Tibial artery (tissue), 4 donors: ENCODE measurements at regions not wholly inside any gene's neighbourhood (a gene's known extent, or its start where the extent isn't known, plus 50 kb on each side); places are given as distances from the start of the nearest gene placed in this dataset.

Source experiments
- DNase-seq, 2 donors: peaks; one replicate each; pipeline ENCODE4 v3.0.0-alpha.2; 2019
- H3K27ac ChIP-seq, 2 donors: fragments of 200-600 bp; sonication (generic) in 1 of 2; 1 replicate in 1 of 2; 2 replicates in 1 of 2; pipeline ENCODE4 v1.5.1; 2018 to 2019; ENCODE audit warnings: mild to moderate bottlenecking in 1 of 2
- H3K27me3 ChIP-seq, 2 donors: fragments of 200-600 bp; sonication (generic) in 1 of 2; one replicate each; pipeline versions ENCODE4 v1.5.1 to v1.6.0; 2016 to 2019
- H3K36me3 ChIP-seq, 3 donors: fragments of 200-600 bp; sonication (generic) in 2 of 3; one replicate each; pipeline ENCODE4 v1.5.1; 2016 to 2019; ENCODE audit warnings: mild to moderate bottlenecking in 2 of 3
- H3K4me1 ChIP-seq, 4 donors: fragments of 200-600 bp; sonication (generic) in 2 of 4; 1 replicate in 3 of 4; 2 replicates in 1 of 4; pipeline ENCODE4 v1.5.1; 2016 to 2019
- H3K4me3 ChIP-seq, 2 donors: fragments of 200-600 bp; sonication (generic) in 1 of 2; 1 replicate in 1 of 2; 2 replicates in 1 of 2; pipeline ENCODE4 v1.5.1; 2018 to 2019; ENCODE audit warnings: mild to moderate bottlenecking in 2 of 2
- H3K9me3 ChIP-seq, 3 donors: fragments of 200-600 bp; sonication (generic) in 1 of 3; one replicate each; pipeline ENCODE4 v1.5.1; 2016 to 2019
- CTCF ChIP-seq, 2 experiments: fragments of 200-600 bp in 1 of 2; fragments of 450-650 bp in 1 of 2; IDR thresholded peaks; one replicate each; pipeline ENCODE4 v1.5.1; 2017 to 2019; ENCODE audit warnings: antibody characterized with exemption in 2 of 2, mild to moderate bottlenecking in 1 of 2, moderate library complexity in 1 of 2
- intact Hi-C: fragments of 100-400 bp; cut with DNase I; formaldehyde crosslinking; loops from one replicate; pipeline ENCODE4 v1.15.0; 2023; ENCODE audit warnings: low total_unique reads

- Histone ChIP-seq H3K27ac (no peak overlapping the region), H3K9me3 (no peaks in the 10 kb centered on the region), H3K36me3 (no peaks in the 10 kb centered on the region), H3K4me1 (peaks cover 0 to 6% (median 3%) of the 10 kb centered on the region in 4 donors), H3K27me3 (no peaks in the 10 kb centered on the region), H3K4me3 (no peak overlapping the region)
- no peak for TF ChIP-seq CTCF (IDR thresholded peaks at IDR 0.05)
- no peak for DNase-seq
- intact Hi-C loops, result loop anchor here (10.0 kb wide), 1 partner anchor 755 kb away; no protein-coding TSS in a partner anchor
These were observed 52.8 kb upstream of the CAST start for GRCh38 chr5:96609369-96609768.

- intact Hi-C loops, result loop anchor here (10.0 kb wide), 1 partner anchor 114 kb away; no protein-coding TSS in a partner anchor
- Histone ChIP-seq H3K27ac (no peak overlapping the region), H3K36me3 (no peaks in the 10 kb centered on the region), H3K4me3 (no peak overlapping the region), H3K4me1 (peaks cover 0 to 17% (median 9%) of the 10 kb centered on the region in 4 donors), H3K27me3 (no peaks in the 10 kb centered on the region), H3K9me3 (no peaks in the 10 kb centered on the region)
- TF ChIP-seq CTCF (IDR thresholded peaks at IDR 0.05), result no peak
- DNase-seq, result no peak
These were observed 51.4 kb upstream of the CAST start for GRCh38 chr5:96610747-96611146.

GRCh38 chr5:96611946-96612345, 50.2 kb upstream of the CAST start:
- no peak for DNase-seq
- Histone ChIP-seq H3K9me3 (no peaks in the 10 kb centered on the region), H3K36me3 (no peaks in the 10 kb centered on the region), H3K4me3 (no peak overlapping the region), H3K27me3 (no peaks in the 10 kb centered on the region), H3K4me1 (peaks cover 0 to 17% (median 9%) of the 10 kb centered on the region in 4 donors), H3K27ac (no peak overlapping the region)
- no peak for TF ChIP-seq CTCF (IDR thresholded peaks at IDR 0.05)
- intact Hi-C loops, result loop anchor here (10.0 kb wide), 1 partner anchor 113 kb away; no protein-coding TSS in a partner anchor
